NB4 (cell line): ENCODE measurements at regions not wholly inside any gene's neighbourhood (a gene's known extent, or its start where the extent isn't known, plus 50 kb on each side); places are given as distances from the start of the nearest gene placed in this dataset.

Experiments
- MYC ChIP-seq: IDR thresholded peaks from 2 replicates; pipeline ENCODE4 v1.6.1; 2011; ENCODE audit warnings: low read depth, low read length
- POLR2A ChIP-seq: IDR thresholded peaks from 2 replicates; pipeline ENCODE4 v1.6.1; 2011; ENCODE audit warnings: mild to moderate bottlenecking; ENCODE audit not compliant: insufficient read length; ENCODE audit errors: extremely low read depth
- TF ChIP-seq, protein P1 (sequence below): IDR thresholded peaks from one replicate; pipeline ENCODE4 v1.5.1; 2012; ENCODE audit warnings: low read depth, low read length

DNA sequence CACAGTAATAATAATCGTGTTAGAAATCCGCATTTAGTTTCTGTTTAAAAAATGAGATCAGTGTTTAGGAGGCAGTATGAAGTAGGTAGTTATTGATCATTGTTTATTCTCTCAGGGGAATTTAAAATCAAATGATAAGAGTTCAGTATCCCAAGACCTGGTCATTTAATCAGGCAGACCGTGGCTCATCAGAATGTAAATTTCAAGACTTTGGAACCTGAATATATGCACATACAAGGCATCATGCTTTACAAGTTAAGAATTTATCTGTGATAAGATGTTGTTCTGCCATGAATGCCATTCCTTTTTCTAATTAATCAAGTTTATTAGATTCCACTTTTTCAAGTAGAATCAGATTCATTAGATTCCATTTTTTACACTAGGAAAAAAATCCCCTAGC is 133.5 kb upstream of the MAOA start:
- TF ChIP-seq MYC (no peak), POLR2A (no peak)
- TF ChIP-seq, protein P1, sequence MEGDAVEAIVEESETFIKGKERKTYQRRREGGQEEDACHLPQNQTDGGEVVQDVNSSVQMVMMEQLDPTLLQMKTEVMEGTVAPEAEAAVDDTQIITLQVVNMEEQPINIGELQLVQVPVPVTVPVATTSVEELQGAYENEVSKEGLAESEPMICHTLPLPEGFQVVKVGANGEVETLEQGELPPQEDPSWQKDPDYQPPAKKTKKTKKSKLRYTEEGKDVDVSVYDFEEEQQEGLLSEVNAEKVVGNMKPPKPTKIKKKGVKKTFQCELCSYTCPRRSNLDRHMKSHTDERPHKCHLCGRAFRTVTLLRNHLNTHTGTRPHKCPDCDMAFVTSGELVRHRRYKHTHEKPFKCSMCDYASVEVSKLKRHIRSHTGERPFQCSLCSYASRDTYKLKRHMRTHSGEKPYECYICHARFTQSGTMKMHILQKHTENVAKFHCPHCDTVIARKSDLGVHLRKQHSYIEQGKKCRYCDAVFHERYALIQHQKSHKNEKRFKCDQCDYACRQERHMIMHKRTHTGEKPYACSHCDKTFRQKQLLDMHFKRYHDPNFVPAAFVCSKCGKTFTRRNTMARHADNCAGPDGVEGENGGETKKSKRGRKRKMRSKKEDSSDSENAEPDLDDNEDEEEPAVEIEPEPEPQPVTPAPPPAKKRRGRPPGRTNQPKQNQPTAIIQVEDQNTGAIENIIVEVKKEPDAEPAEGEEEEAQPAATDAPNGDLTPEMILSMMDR: no peak
